ENCODE measurements at regions not wholly inside any gene's neighbourhood (a gene's known extent, or its start where the extent isn't known, plus 50 kb on each side); places are given as distances from the start of the nearest gene placed in this dataset.

DNA sequence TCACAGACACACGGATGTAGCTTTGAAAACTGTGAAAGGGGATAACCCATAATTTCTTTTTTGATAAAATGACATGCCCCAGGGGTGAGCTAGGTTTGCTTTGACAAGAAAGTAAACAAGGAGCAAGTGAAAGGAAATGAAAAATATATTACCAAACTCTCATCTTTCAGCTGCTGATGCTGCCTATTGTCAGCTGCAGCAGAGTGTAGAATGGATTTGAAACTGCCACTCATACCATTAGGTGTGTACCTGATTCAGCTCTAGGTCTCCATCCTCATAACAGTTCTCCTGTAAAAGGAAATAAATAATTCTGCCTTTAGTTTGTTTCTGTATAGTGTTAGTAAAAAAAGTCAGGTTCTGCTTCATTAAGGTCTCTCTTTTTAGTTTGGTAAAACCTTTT is 415.1 kb upstream of the MARCKS start:
- TF ChIP-seq, protein P1, sequence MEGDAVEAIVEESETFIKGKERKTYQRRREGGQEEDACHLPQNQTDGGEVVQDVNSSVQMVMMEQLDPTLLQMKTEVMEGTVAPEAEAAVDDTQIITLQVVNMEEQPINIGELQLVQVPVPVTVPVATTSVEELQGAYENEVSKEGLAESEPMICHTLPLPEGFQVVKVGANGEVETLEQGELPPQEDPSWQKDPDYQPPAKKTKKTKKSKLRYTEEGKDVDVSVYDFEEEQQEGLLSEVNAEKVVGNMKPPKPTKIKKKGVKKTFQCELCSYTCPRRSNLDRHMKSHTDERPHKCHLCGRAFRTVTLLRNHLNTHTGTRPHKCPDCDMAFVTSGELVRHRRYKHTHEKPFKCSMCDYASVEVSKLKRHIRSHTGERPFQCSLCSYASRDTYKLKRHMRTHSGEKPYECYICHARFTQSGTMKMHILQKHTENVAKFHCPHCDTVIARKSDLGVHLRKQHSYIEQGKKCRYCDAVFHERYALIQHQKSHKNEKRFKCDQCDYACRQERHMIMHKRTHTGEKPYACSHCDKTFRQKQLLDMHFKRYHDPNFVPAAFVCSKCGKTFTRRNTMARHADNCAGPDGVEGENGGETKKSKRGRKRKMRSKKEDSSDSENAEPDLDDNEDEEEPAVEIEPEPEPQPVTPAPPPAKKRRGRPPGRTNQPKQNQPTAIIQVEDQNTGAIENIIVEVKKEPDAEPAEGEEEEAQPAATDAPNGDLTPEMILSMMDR (IDR thresholded peaks at IDR 0.05): no peak
- TF ChIP-seq POLR2A (IDR thresholded peaks at IDR 0.05; ENCODE audit: low read depth) (no peak), EP300 (IDR thresholded peaks at IDR 0.05) (no peak), POLR2AphosphoS5 (IDR thresholded peaks at IDR 0.05) (no peak)
